SK-N-MC (cell line): ENCODE measurements at regions not wholly inside any gene's neighbourhood (a gene's known extent, or its start where the extent isn't known, plus 50 kb on each side); places are given as distances from the start of the nearest gene placed in this dataset.

Source experiments
- DNase-seq: peaks from one replicate; pipeline ENCODE4 v3.0.0-alpha.2; 2011; ENCODE audit warnings: low read depth, low spot score
- H3K27ac ChIP-seq: fragments of 200-600 bp; sonication (generic); 2 replicates; pipeline ENCODE4 v1.5.1; 2016; ENCODE audit warnings: mixed run types
- H3K36me3 ChIP-seq: fragments of 200-600 bp; sonication (generic); 2 replicates; pipeline ENCODE4 v1.6.1; 2017; ENCODE audit warnings: antibody characterized with exemption, low read length, mixed read lengths; ENCODE audit not compliant: insufficient read depth
- H3K4me3 ChIP-seq: fragments of 200-600 bp; sonication (generic); 2 replicates; pipeline ENCODE4 v1.5.1; 2016
- H3K9ac ChIP-seq: fragments of 200-600 bp; sonication (generic); 2 replicates; pipeline ENCODE4 v1.8.0; 2017; ENCODE audit warnings: mixed run types, mixed read lengths; ENCODE audit not compliant: insufficient read length
- H3K9me3 ChIP-seq: fragments of 200-600 bp; sonication (generic); 2 replicates; pipeline ENCODE4 v1.6.1; 2017; ENCODE audit warnings: low read depth, mild to moderate bottlenecking, antibody characterized with exemption, low read length, moderate library complexity, mixed read lengths
- EZH2 ChIP-seq: fragments of 200-600 bp; sonication (generic); IDR thresholded peaks from one replicate; pipeline ENCODE4 v1.6.1; 2017; ENCODE audit warnings: antibody characterized with exemption
- FOXP2 ChIP-seq: optimal IDR thresholded peaks from 2 replicates; pipeline ENCODE3; 2011; ENCODE audit warnings: mild to moderate bottlenecking, moderate library complexity; ENCODE audit not compliant: insufficient read depth; ENCODE audit errors: extremely low read length, control extremely low read depth
- POLR2AphosphoS5 ChIP-seq: IDR thresholded peaks from 2 replicates; pipeline ENCODE4 v1.6.1; 2012; ENCODE audit warnings: mild to moderate bottlenecking, low read depth, low read length, borderline replicate concordance

DNA sequence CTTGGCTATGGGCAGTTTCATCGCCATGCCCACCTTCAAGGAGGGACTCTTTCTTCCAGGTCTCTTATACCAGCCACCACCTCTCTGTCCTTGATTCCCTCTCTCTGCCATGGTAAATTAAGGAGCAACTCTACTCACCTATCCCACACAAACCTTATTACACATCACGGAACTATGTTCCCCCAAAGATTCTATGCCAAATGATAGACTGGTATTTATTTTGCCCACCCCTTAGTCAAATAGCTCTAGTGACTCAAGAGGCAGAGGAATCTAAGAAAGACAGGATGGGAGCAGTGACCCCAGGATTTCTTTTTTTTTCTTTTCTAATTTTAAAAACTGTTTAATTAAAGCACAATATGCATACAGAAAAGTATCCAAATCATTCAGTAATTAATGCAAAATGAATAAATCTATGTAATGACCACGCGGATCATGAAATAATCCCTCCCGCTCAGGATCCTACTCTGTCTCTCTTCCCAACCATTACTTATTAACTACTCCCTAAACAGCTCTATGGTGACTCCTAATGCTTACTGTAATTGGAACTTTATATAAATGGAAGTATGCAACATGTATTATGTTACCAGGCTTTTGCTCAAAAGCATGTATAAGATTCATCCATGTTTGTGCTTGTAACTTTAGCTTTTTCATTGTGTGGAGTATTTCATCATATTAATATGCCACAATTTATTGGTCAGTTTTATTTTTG, 410.8 kb upstream of the RASGRP1 start:
- no peaks in the 10 kb centered on the region for H3K9me3 ChIP-seq
- DNase-seq = no peak
- H3K27ac ChIP-seq = no peak overlapping the region
- TF ChIP-seq EZH2 = no peak
- no peak overlapping the region for H3K9ac ChIP-seq
- no peaks in the 10 kb centered on the region for H3K36me3 ChIP-seq
- no peak overlapping the region for H3K4me3 ChIP-seq

DNA sequence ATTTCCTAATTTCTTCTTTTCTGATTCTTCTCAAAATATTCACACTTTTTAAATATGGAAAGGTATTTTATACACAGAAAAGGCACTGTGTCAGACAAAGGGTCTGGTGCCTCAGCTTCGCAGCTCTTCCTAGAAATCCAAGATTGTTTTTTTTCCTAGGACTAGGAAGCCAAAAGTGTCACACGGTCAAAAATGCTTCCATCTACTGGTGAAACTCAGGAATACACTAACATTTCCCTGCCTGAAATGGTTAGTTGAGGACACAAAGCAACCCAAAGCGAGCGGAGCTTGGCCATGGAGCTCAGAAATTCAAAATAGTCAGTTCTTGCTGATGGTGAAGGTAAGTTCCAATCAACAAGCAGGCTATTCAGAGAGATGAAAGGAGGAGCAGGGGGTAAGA, 426.5 kb upstream of the RASGRP1 start:
- TF ChIP-seq FOXP2 (no peak), POLR2AphosphoS5 (no peak), EZH2 (no peak)
- H3K9ac ChIP-seq = no peak overlapping the region
- no peak for DNase-seq
- no peaks in the 10 kb centered on the region for H3K36me3 ChIP-seq
- no peak overlapping the region for H3K4me3 ChIP-seq
- no peak overlapping the region for H3K27ac ChIP-seq
- no peaks in the 10 kb centered on the region for H3K9me3 ChIP-seq

DNA sequence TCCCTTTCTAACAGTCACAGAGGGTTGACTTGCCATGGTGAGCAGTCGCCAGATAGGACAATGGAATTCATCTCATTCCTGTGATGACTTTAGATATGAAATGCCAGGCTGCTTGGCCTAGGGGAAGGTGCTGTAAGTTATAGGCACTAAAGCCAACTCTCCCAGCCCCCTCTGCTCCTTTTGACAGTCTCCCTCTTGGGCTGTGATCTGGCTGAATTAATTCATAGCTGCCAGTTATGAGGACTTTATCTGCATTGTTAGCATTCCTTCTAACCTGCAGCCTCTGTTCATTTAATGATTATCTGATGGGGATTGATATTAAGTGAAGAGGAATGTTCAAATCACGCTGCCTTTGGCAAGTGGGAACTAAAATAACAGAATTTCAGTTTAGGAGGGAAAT, 427.1 kb upstream of the RASGRP1 start:
- no peak overlapping the region for H3K4me3 ChIP-seq
- no peak for TF ChIP-seq EZH2
- no peak for TF ChIP-seq POLR2AphosphoS5
- no peak for TF ChIP-seq FOXP2
- no peak for DNase-seq

DNA sequence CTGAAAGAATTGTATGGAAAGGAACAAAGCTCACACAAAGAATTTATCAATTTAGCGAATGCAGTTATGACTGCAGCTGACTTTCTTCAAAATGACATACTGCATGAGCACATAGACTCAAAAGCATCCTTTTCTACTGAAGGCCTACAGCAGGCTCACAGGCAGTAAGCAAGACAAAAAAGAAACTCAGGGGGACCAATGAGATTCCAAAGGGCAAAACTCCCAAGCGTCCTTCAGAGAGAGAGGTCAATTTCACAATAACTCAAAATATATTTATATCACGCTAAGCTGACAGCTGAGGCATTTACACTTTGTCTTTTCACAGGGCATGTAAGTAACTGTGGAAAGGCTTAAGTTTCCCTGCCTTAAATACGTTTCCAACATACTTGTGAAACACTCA, 427.9 kb upstream of the RASGRP1 start:
- TF ChIP-seq POLR2AphosphoS5 (no peak), EZH2 (no peak), FOXP2 (no peak)
- no peaks in the 10 kb centered on the region for H3K9me3 ChIP-seq
- H3K4me3 ChIP-seq = no peak overlapping the region
- H3K9ac ChIP-seq = no peak overlapping the region
- no peaks in the 10 kb centered on the region for H3K36me3 ChIP-seq
- no peak overlapping the region for H3K27ac ChIP-seq
- DNase-seq = no peak

More for the DNA sequence above, 427.1 kb upstream of the RASGRP1 start:
- Histone ChIP-seq H3K9ac (no peak overlapping the region), H3K36me3 (no peaks in the 10 kb centered on the region), H3K27ac (no peak overlapping the region), H3K9me3 (no peaks in the 10 kb centered on the region)

DNA sequence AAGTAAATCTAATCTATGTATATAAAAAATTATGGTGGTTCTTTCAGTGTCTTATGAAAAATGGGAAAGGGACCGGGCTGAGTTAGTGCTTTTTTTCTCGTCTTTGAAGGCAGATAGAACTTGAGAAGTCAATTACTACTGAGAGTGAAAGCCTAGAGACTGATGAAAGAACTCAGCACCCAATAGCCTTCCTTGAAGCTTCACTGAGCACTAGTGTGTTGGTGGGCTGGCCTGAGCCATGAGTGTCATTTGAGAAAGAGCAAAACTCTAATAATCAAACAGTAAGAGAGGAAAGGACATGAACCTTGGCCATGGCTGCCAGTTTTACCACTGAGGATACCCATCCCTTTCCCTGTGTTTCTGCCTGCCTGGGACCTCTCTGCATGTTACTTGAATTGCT, 428.3 kb upstream of the RASGRP1 start:
- no peak overlapping the region for H3K27ac ChIP-seq
- no peaks in the 10 kb centered on the region for H3K36me3 ChIP-seq
- TF ChIP-seq EZH2 (no peak), FOXP2 (no peak), POLR2AphosphoS5 (no peak)
- H3K4me3 ChIP-seq = no peak overlapping the region
- H3K9me3 ChIP-seq = no peaks in the 10 kb centered on the region
- no peak for DNase-seq
- no peak overlapping the region for H3K9ac ChIP-seq

DNA sequence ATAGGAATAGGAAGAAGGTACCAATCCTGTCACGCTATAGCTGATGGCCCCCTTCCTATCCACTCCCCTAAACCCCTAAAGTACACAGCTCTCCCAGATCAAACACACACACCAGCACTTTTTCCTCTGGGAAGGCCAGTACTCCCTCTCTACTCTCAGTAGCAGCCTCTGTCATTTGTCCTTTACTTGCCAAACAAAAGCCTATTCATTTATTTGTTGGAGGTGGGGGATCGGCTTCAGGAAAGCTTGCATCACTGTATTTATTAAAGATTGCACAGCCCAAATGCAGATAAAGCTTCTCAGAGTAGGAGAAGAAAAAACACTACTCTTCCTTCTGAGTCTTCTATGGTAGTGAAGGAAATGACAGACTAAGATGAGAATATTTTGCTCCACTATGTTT, 429.7 kb upstream of the RASGRP1 start:
- Histone ChIP-seq H3K9me3 (no peaks in the 10 kb centered on the region), H3K9ac (no peak overlapping the region)
- no peak for DNase-seq

DNA sequence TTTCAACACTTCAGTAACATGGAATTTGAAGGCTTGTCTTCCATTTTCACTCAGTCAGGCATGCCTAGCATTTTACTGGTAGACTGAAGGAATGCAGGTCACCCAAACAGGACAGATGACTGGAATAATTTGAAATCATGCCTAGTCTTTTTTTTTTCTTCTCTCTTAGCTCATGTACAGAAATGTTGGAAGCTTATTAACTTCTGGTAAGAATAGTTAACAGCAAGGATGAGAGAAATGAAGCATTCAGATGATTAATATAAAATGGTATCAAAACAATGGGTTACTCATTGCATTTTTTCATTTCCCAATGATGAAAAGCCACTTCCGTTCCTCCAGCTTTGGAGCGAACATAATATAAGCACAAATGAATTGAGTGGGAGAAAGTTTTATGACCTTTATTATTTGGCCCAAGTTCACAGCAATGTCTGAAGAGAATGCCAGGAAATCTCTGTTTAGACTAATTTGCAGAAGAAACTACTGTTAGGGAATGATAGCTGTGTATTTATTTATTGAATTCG, 431.6 kb upstream of the RASGRP1 start:
- H3K27ac ChIP-seq = no peak overlapping the region
- no peak overlapping the region for H3K4me3 ChIP-seq
- H3K36me3 ChIP-seq = no peaks in the 10 kb centered on the region
- H3K9me3 ChIP-seq = no peaks in the 10 kb centered on the region
- no peak for TF ChIP-seq FOXP2
- no peak for TF ChIP-seq EZH2
- TF ChIP-seq POLR2AphosphoS5 = no peak
- DNase-seq = no peak
- no peak overlapping the region for H3K9ac ChIP-seq

More for the DNA sequence above, 429.7 kb upstream of the RASGRP1 start:
- H3K4me3 ChIP-seq = no peak overlapping the region
- H3K27ac ChIP-seq = no peak overlapping the region
- H3K36me3 ChIP-seq = no peaks in the 10 kb centered on the region
- TF ChIP-seq POLR2AphosphoS5 = no peak

DNA sequence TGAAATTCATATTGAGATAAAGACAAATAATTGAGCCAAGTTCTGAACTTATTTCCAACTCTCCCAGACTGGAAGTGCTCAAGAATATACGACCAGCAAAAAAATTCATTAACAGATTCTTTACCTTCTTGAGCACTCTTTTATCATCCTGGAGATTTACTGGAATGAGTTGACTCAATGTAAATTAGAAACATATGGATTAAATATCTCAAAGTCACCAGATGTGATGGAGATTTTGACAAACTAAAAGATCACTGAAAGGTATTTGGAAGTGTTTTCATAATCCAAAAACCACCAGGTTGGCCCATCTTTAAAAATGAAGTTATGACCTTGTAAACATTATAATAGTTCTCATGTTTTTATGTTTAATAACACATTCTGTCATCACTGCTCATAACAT, 433.2 kb upstream of the RASGRP1 start:
- Histone ChIP-seq H3K9ac (no peak overlapping the region), H3K36me3 (no peaks in the 10 kb centered on the region), H3K27ac (no peak overlapping the region), H3K9me3 (no peaks in the 10 kb centered on the region), H3K4me3 (no peak overlapping the region)
- DNase-seq = no peak
- no peak for TF ChIP-seq POLR2AphosphoS5
- TF ChIP-seq EZH2 = no peak
- no peak for TF ChIP-seq FOXP2

DNA sequence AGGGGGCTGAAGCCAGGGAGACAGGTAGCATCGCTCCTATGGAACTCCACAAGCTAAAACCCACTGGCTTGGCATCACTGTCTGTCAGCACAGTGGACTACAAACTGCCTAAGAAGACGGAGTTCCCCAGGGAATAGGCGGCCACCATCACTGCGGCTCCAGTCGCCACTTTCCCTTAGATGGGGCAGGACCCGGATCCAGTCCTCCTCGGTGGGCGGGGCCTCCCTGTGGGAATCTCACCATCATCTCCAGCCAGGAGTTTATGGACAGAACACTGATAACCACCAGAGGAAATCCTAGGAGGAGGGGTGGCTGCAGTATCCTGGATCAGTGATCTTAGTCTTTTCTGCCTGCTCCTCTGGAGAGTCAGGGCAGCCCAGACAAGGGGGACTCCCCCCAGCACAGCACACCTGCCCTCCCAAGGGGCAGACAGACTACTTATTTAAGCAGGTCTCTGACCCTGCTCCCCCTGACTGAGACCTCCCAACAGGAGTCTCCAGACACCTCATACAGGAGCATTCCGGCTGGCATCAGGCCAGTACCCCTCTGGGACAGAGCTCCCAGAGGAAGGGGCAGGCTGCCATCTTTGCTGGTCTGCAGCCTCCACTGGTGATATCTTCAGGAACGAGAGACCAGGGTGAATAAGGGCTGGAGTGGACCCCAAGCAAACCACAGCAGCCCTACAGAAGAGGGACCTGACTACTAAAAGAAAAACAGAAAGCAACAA, 435.6 kb upstream of the RASGRP1 start:
- no peak for DNase-seq
- Histone ChIP-seq H3K36me3 (no peaks in the 10 kb centered on the region), H3K4me3 (no peak overlapping the region), H3K9me3 (no peaks in the 10 kb centered on the region), H3K9ac (no peak overlapping the region), H3K27ac (no peak overlapping the region)
- TF ChIP-seq POLR2AphosphoS5 = no peak
- TF ChIP-seq EZH2 = no peak
- no peak for TF ChIP-seq FOXP2
